Lower leg skin (tissue), 4 donors: ENCODE measurements at regions not wholly inside any gene's neighbourhood (a gene's known extent, or its start where the extent isn't known, plus 50 kb on each side); places are given as distances from the start of the nearest gene placed in this dataset.

Experiments used
- DNase-seq, 2 donors: peaks; one replicate each; pipeline ENCODE4 v3.0.0-alpha.2; 2019; ENCODE audit warnings: low spot score in 2 of 2
- H3K4me3 ChIP-seq: fragments of 200-600 bp; sonication (generic); 2 replicates; pipeline ENCODE4 v1.5.1; 2017; ENCODE audit warnings: mild to moderate bottlenecking, low read depth; ENCODE audit not compliant: poor library complexity, severe bottlenecking
- POLR2A ChIP-seq, 2 donors: fragments of 450-650 bp; IDR thresholded peaks; one replicate each; pipeline ENCODE4 v1.6.1; 2016 to 2017; ENCODE audit warnings: antibody characterized with exemption in 2 of 2, mild to moderate bottlenecking in 1 of 2, moderate library complexity in 1 of 2
- WGBS, 2 donors: methylation state at CpG; one replicate each; pipeline ENCODE4 v1.1.5; 2018; 5-methylcytosine and 5-hydroxymethylcytosine counted together
- intact Hi-C: fragments of 100-400 bp; cut with DNase I; formaldehyde crosslinking; loops from one replicate; pipeline ENCODE4 v1.15.0; 2023; ENCODE audit warnings: low total_unique reads
- TF ChIP-seq, protein P1 (sequence below), 3 donors: fragments of 450-650 bp; IDR thresholded peaks; one replicate each; pipeline ENCODE4 v1.5.1; 2016; ENCODE audit warnings: antibody characterized with exemption in 3 of 3, mild to moderate bottlenecking in 3 of 3, moderate library complexity in 2 of 3

GRCh38 chr3:3615533-3615932, 183.7 kb upstream of the LRRN1 start:
- TF ChIP-seq, protein P1, sequence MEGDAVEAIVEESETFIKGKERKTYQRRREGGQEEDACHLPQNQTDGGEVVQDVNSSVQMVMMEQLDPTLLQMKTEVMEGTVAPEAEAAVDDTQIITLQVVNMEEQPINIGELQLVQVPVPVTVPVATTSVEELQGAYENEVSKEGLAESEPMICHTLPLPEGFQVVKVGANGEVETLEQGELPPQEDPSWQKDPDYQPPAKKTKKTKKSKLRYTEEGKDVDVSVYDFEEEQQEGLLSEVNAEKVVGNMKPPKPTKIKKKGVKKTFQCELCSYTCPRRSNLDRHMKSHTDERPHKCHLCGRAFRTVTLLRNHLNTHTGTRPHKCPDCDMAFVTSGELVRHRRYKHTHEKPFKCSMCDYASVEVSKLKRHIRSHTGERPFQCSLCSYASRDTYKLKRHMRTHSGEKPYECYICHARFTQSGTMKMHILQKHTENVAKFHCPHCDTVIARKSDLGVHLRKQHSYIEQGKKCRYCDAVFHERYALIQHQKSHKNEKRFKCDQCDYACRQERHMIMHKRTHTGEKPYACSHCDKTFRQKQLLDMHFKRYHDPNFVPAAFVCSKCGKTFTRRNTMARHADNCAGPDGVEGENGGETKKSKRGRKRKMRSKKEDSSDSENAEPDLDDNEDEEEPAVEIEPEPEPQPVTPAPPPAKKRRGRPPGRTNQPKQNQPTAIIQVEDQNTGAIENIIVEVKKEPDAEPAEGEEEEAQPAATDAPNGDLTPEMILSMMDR (IDR thresholded peaks at IDR 0.05) = no peak
- no peak for TF ChIP-seq POLR2A (IDR thresholded peaks at IDR 0.05)
- no peak overlapping the region for H3K4me3 ChIP-seq
- intact Hi-C loops = no loop called here
- DNase-seq = no peak
- 51 to 54% methylated on average over 3 of the region's 3 CpGs for WGBS, 2 donors

DNA sequence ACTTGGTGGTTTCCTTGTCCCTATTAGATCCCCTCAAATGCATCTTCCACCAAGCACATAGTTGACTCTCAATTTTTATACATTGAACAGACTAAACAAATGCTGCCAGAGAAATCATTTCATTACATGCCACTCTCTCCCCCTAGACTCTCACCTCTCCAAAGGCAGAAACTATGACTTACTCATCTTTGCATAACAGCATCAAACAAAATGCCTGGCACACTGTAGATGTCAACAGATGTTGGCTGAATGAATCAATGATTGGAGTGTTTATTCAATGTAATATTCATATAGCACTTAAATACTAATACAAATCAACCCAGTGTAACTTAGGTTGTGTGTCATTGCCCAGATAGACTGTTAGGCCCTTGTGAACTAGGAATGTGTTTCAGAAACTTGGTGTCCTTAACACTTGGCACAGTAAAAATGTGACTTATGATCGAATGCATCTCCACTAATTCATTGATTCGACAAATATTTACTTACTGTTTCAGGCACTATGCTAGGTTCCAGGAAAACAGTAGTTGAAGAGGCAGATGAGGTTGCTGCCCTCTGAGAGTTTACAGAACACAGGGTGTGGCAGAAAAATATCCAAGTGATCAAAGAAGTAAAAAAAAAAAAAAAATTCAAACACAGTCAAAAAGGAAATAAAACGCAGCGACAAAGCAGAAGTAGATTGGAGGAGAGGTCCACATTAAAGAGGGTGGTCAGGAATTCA, 188.5 kb upstream of the LRRN1 start:
- DNase-seq = no peak
- no peak overlapping the region for H3K4me3 ChIP-seq

GRCh38 chr3:3606321-3606720, 192.9 kb upstream of the LRRN1 start:
- TF ChIP-seq, protein P1 (IDR thresholded peaks at IDR 0.05) = no peak
- no peak for TF ChIP-seq POLR2A (IDR thresholded peaks at IDR 0.05)
- no peak overlapping the region for H3K4me3 ChIP-seq
- WGBS, 2 donors = 57 to 63% methylated on average over 4 of the region's 4 CpGs

More for the DNA sequence above, 188.5 kb upstream of the LRRN1 start:
- intact Hi-C loops = no loop called here
- TF ChIP-seq POLR2A (IDR thresholded peaks at IDR 0.05) = no peak
- TF ChIP-seq, protein P1 (IDR thresholded peaks at IDR 0.05) = no peak
- WGBS, 2 donors = 51 to 60% methylated on average over 4 of the region's 4 CpGs

GRCh38 chr3:3605226-3605625, 194.0 kb upstream of the LRRN1 start:
- WGBS, 2 donors = 24 to 36% methylated on average over 3 of the region's 3 CpGs
- no peak for DNase-seq
- intact Hi-C loops = no loop called here
- TF ChIP-seq, protein P1 (IDR thresholded peaks at IDR 0.05) = no peak
- TF ChIP-seq POLR2A (IDR thresholded peaks at IDR 0.05) = no peak
- no peak overlapping the region for H3K4me3 ChIP-seq

More at GRCh38 chr3:3606321-3606720, 192.9 kb upstream of the LRRN1 start:
- intact Hi-C loops = no loop called here
- DNase-seq = no peak

DNA sequence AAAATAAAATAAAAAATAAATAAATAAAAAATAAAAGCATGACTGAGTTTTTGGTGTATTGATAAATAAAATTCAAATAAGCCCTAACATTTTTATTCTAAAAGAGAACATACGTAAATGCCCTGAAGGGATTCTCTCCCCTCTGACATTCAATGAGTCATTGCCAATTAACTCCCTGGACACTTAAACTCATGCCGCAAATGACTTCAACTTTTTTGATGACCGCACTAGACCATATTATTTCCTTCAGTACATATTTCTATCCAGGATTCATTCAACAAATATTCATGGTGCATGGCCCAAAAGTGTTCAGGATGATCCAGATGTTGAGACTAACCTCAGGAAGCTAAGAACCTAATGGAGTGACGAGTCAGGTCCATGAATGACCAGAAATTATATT, 195.9 kb upstream of the LRRN1 start:
- H3K4me3 ChIP-seq = no peak overlapping the region
- WGBS, 2 donors = 92 to 94% methylated on average over 4 of the region's 4 CpGs
- TF ChIP-seq, protein P1 (IDR thresholded peaks at IDR 0.05) = no peak
- no peak for TF ChIP-seq POLR2A (IDR thresholded peaks at IDR 0.05)
- no peak for DNase-seq
- intact Hi-C loops = no loop called here
